ENCODE measurements at regions not wholly inside any gene's neighbourhood (a gene's known extent, or its start where the extent isn't known, plus 50 kb on each side); places are given as distances from the start of the nearest gene placed in this dataset.
"Not testable (repeated sequence)": the region's sequence is repeated elsewhere in the genome, so short reads cannot be mapped to it uniquely, and the experiment has no call there.

- TF ChIP-seq CTCF (IDR thresholded peaks at IDR 0.05); EZH2 (IDR thresholded peaks at IDR 0.05; ENCODE audit: borderline replicate concordance, insufficient read depth, low read depth, low read length, poor library complexity, severe bottlenecking): not testable (repeated sequence)
Measured at GRCh38 chr11:90613037-90613436, 390.2 kb upstream of the CHORDC1 start.
